Activated CD4-positive, alpha-beta T cell treated with anti-CD3 and anti-CD28 coated beads, Interleukin-2, amount 50 U/mL, for 48 hours (primary cell): ENCODE measurements at regions not wholly inside any gene's neighbourhood (a gene's known extent, or its start where the extent isn't known, plus 50 kb on each side); places are given as distances from the start of the nearest gene placed in this dataset.

Experiments used
- DNase-seq, 2 experiments: peaks; one replicate each; pipeline ENCODE4 v3.0.0-alpha.2; 2020

DNA sequence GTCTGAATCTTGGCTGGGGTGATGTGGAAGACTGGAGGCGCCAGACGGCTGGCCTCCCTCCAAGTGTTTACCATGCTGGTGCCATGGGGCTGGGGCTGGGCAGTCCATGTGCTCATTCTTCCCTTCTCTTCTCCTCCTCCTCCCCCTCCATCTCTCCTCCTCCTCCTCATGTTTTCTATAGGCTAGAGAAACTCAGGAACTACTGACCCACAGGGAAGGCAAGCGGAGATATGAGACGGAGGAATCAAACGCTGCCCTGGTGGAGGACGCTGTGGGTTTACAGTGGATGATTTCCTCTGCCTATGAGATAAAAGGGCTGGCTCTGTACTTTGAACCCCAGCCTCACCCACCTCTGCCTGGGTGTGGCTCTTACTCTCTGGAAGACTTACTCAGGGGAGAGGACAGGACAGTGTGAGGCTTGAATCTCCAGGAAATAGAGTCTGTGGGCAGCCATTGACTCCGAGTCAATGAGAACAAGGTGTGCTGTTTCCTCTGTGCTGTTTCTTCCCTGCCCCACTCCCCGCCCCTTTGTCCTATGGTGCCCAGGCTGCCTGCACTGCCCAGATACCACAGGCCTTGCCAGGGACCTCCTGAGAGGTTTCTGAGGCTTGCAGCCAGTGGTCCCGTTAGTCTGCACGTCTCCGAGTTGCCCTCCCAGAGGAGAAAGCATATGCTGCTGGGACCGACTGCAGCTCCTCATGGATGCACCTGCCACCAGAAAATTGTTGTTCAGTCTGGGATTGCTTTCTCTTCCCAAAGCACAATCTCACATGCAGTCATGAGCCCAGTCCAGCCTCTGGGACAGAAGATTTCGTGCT lies 132.6 kb upstream of the ARHGAP5 start:
- no peak for DNase-seq

DNA sequence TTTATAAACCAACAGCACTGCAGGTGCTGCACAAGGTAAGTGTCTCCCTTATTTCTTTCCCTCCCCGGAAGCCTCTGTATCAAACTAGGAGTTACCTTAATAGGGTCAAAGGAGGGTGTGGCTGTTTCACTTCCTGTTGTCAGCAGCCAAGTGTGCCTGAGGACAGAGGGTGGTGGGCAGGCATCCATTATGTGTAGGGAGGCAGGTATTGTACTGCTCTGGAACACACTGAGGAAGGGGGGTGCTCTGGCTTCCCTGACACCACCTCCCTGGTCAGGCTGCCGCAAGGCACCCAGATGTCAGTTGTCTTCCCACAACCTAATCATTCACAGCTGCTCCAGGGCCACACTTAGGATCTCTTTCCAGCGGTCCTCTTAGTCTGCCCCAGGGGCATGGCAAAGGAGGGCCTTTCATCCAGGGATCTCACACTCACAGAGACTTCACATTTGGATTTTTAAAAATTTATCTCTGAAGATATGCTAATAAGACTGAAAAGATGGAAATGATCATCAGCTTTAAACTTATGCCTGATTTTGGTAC lies 132.0 kb upstream of the ARHGAP5 start:
- no peak for DNase-seq

DNA sequence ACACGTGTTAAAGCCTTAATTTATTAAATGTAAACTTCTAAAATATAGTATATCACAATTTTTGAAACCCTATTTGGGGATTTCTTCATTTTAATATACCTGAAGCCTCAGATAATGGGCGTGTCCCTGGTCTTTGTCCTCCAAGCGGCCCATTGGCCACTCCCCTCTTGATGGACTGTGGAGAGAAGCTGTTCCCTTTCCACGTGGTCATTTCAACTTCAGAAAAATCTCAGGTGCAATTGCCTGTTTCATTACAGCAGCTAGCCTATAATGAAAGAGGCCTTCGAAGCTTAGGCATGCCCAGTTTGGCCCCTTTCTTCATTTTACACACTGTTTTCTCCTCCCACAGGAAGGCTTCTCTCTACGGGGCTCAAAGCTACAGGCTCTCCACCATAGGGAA lies 131.4 kb upstream of the ARHGAP5 start:
- DNase-seq = no peak

DNA sequence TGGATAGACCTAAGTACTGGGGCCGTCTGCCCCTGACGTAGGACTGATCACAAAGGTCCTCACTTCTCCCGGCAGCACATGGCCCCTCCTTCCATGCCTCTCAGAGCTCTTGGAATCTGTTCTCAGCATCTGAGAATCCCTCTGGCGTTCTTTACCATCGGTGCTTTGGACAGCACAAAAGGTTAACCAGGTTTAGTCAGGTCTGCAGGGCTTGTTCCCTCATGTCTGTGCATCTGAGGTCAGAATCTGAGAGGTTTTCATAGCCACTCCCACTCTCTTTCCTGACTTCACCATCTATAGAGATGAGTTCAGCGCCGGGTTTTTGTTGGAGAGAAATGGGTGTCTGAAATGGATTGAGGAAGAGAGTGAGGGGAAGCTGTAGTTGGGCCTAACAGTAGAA lies 130.0 kb upstream of the ARHGAP5 start:
- DNase-seq = no peak

DNA sequence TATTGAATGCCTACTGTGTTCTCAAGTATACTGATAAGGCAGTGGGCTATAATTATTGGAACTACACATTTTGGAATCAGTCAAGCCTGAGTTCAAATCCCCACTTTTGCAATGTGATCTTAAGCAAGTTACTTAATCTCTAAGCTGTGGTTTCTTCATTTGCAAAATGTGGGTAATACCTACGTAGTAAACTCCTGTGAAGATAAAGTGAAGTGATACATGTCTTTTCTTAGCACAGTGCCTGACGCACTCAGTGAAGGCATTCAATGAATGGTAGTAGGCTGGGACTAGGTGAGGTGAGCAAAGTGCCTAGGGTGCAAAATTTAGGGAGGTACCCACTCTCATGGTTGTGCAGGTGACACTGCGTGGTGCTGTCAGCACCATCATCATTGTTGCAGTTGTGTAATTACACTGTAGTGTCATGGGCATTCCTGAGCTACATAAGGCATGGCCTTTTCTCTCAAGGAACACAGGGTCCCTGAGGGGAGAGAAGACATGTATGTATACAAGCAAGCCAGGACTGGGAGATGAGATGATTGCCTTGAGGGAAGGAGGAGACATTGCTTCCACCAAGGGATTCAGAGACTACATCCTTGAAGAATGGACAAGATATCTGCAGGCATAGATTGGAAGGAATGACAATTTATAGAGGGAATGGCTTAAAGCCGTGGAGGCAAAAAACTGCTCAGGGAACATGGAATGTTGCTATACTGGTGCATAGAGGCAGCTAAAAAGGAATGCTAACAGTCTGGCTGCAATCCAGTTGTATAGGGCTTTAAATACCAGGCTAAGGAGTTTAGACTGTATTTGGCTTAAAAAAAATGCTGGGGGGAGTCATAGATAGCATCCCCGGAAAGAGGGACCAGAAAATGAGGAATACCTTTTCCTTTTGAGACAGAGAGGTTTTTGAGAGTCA lies 129.2 kb upstream of the ARHGAP5 start:
- DNase-seq = no peak

DNA sequence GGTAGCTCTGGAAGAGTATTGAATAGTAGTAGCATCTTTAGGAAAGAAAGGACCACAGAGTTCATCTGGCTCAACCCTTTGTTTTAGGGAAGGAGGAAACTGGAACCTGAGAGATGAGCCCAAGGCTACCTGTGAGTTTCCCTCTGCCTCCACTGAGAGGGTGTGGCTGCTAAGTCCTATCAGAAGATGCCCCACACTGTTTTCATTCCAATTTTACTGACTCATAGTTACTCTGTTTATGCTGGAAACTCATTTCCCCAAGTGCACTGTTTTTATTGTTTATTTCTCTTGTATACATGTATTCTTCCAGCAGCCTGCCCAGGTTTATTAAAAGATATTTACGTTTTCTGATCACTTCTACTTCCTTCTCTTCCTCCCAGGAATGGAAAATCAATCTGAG lies 127.4 kb upstream of the ARHGAP5 start:
- DNase-seq = no peak

DNA sequence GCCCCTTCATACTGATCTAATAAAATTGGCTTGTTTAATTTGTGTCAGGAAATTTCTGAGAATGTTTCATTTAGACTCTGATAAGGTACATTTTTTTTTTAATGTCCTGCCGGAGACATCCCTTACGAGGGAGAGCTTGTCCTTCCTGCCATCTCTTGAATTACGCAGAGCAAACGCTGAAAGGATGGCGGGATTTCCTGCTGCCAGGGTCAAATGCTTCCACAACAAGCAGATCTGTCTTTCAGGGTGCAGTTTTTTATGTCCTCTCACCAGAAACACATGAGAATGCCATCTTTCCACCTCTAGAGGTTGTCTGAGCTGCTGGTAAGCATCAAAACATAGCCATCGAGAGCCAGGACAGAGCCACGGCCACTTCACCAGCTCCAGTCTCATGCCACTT lies 126.8 kb upstream of the ARHGAP5 start:
- DNase-seq = no peak

DNA sequence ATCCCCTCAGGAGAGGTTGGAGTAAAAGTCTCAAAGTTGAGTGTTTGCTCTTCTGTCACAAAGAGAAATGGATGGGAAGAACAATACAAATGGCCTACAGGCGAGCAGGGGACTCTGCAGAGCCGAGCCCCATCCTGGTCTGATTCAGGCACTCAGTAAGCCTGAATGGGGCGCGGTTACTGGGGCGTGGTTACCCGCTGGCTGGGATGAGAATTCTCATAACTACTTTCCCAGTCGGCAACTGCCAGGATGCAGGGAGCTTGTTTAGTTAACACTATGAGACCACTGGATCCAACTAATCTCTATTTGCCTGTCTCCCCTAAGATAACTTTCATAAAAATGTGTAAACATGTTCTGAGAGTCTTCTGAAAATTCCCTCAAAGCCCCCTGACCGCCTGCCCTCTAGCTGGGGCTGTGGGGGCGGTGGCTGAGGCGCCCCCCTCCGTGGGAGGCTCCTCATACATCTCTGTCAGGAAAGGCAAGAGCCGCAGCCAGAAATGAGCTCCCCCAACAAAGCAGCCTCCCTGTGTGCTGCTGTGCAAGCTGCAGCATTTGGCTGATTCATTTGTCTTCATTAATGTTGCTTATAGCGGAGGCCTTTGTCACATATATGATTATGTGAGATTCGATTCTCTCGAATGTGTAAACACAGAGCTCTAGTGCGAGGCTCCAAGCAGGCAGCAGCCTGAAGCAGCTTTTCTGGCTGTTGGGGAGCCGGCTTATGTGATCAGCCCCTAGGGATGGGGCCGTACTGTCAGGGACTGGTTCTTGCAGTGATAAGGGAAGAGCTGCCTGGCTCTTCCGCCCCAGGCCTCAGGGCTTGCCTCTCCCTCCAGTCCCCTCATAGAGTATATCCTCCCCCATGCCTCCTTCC lies 126.1 kb upstream of the ARHGAP5 start:
- DNase-seq = no peak

DNA sequence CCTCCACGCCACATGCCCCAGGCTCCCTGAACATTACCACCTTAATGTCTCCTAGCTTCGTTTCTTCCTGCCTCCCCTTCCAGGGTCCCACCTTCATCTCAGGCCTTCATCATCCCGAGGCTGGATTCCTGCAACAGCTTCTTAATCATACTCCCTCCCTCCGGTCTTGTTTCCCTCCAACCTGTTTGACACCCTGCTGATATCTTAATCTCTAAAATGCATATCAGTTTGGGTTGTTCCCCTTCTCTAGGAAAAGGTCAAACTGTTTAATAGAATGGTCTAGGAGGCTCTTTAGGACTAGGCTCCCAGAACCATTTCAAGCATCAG lies 125.5 kb upstream of the ARHGAP5 start:
- no peak for DNase-seq

DNA sequence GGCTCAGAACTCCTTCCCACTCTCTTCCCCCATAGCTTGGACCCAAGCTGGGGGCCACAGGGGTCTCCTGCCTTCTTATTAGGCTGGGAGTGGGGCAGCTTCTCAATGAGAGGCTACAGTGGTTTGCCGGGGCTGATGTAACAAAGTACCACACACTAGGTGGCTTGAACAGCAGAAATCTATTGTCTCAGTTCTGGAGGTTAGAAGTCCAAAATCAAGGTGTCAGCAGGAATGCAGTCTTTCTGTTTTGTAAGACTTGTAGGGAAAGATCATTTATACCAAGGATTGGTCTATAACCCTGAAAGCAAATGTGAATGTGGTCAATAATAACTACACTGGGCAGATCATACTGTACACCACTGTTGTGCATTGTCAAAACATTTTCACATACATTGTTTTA lies 124.5 kb upstream of the ARHGAP5 start:
- no peak for DNase-seq

DNA sequence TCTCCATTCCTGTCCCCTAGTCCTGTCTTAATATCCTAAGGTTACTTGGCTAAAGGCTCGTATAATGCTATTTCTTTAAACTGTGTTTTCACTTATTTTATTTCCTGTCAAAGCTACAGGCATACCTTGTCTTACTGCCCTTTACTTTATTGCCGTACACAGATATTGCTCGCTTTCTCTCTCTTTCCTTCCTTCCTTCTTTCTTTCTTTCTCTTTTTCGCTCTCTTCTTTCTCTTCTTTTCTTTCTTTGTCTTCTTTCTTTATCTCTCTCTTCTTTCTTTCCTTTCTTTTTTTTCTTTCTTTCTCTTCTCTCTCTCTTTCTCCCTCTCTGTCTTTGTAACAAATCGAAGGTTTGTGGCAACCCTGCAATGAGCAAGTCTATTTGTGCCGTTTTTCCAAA lies 123.9 kb upstream of the ARHGAP5 start:
- no peak for DNase-seq

DNA sequence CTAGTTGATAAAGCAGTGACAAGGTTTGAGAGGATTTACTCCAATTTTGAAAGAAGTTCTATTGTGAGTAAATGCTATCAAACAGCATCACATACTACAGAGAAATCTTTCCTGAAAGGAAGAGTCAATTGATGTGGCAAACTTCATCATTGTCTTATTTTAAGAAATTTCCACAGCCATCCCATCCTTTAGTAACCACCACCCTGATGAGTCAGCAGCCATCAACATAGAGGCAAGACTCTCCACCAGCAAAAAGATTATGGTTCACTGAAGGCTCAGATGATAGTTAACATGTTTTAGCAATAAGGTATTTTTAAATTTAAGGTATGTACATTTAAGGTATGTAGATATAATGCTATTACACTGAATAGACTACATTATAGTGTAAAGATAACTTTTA lies 122.1 kb upstream of the ARHGAP5 start:
- no peak for DNase-seq

DNA sequence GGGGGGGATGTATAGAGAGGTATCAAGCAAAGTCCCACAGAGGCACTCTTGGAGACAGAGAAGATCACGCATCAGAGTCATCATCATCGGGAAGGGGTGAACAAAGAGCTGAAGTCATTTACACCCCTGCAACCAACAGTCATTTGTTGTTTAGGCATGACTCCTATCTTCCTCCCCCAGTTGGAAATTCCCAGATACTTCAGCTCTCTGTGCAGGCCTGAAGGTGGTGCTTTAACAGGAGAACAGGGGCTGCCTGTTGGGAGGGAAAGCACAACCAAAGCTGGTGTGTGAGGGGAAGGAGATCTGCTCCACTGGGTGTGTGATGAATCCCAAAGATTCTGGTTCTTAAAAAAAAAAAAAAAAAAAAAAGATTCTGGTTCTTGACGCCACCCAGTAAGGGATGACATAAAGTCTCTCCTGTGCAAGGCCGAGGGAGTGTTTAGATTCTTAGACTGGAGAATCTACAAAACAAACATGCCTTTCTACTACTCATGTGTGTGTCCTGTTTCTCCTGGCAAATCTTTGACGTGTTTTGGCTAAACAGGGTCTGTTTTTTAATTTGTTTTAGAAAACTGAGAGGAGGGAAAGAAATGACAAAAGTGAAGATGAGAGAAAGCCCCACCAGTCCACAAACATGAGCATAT lies 121.0 kb upstream of the ARHGAP5 start:
- no peak for DNase-seq

DNA sequence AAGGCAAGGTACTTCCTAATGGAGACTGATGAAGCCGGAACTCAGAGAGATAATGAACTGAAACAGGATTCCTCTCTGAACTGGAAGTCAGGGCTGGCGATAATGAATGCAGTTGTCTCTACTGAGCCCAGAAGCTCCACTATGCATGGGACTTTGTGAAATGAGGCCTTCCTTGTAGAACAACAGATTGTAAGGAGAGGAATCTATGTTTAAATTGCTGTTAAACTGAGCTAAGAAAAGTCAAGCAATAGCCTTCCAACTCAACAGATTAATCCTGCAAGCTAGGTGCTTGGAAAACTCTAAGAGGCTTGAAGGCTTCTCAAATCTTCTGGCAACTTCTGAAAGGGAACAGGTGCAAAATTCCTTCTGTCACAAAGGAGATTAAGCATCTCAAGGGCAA lies 119.5 kb upstream of the ARHGAP5 start:
- DNase-seq = no peak

DNA sequence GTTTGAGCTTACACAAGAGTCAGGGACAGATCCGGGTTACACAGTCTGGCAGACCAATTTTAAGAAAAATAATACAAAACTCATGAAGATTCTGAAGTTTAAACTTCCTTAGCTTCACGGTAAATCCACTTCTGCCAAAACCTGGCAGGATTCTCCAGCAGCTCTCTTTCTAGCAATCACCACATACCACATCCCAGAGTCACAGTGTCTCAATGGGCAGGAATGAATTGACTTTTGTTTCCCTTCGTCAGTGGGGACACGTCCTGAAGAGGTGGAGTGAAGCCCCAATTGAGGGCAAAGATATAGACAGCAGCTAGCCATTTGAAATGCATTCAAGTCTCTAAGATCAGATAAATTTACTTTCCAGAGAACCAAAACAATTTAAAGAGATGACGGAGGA lies 117.1 kb upstream of the ARHGAP5 start:
- DNase-seq = no peak

DNA sequence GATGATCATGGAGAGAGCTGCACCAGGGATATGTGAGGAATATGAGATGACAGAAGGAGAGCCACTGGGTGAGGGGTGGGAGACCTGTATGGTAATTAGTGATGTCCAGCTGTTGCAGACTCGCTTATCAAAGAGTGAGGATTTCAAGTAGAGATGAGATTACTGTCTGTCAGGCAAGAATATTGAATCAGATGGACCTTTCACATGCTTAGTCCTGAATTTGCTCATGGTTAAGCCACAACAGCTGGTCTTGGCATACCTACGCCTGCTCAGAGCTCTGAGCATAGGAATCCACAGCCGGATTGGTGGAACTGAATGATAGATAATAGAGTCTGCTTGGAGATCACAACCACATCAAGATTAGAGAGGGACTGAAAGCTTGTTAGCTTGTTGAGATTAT lies 115.2 kb upstream of the ARHGAP5 start:
- DNase-seq = no peak

DNA sequence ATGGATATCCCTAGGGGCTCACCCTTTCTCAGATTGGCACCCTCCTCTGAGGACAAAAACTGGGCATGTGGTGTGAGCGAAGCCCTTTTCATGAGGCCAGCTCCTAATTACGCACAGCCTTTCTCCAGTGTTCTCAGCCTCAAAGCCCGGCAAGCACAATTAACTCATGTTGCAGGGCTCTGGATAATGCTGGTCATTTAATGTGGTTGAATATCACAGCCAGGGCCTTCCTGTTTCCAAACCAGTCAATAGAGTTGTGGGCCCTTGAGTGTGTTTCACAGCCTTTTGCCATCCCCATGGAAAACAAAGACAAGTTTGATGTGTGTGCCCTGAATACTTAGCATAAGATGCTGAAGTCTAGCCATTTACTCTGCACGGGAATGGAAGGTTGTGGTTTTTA lies 114.2 kb upstream of the ARHGAP5 start:
- no peak for DNase-seq

DNA sequence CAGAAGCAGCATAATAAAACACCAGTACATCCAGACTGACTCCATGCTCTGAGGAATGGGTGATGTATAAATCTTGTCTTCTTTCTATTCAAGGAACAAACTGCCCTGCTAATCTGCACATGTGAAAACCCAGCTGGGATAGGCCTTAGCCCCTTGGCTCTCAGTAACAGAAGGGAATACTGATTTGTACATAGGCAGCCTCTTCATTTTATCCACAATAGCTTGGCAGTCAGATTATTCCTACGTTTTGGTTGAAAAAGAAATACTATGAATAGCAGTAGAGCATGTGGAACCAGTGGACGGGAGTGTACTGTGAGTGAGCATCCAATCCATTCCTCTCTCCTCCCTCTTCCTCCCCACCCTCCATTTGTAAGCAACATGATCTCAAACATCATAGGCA lies 113.5 kb upstream of the ARHGAP5 start:
- no peak for DNase-seq

DNA sequence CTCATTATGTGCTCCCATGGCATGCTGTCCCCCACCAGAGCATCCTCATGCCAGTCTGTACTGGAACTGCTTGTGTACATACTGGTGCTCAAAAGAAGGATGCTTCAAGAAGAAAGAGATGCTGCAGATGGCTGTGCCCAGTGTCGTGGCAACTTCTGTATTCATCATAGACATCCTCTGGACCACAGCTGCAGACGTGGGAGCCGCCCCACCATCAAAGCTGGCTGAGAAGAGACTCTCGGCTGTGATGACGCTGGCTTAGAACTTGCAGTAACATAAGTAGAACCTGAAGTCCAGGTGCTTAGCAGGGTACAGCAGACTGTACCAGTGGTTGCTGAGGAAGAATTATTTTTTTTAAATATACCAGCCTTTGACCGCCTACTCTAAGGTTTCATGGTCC lies 112.6 kb upstream of the ARHGAP5 start:
- no peak for DNase-seq

DNA sequence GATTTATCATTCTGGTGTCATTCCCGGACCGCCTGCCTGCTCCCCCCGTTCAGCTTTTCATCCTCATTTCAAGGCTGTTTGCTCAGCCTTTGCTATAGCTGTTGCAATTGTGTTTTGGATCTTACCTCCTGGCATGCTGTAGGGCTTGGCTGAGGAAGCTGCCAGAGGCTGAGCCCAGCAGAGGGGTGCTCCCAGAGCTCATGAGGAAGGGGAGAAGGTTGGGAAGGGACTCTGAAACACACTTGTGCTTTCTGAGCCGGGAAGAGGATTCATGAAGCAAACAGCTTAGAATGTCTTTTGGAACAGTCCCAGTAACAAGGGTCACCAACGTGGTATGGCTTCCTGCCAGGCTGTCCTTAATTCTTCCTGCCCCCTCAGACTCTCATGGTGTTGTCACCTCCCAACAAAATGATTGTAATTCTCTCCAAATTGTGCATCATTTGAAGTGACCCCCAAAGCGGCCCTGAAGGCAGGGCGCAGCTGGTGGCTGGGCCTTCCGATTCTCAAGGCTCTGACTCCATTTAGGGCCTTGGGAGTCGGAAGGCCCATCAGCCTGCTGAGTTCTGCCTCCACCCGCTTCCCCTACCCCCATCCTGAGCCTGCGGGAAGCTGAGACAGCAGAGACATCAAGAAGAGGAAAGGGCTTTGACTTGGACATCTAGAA lies 111.9 kb upstream of the ARHGAP5 start:
- no peak for DNase-seq

DNA sequence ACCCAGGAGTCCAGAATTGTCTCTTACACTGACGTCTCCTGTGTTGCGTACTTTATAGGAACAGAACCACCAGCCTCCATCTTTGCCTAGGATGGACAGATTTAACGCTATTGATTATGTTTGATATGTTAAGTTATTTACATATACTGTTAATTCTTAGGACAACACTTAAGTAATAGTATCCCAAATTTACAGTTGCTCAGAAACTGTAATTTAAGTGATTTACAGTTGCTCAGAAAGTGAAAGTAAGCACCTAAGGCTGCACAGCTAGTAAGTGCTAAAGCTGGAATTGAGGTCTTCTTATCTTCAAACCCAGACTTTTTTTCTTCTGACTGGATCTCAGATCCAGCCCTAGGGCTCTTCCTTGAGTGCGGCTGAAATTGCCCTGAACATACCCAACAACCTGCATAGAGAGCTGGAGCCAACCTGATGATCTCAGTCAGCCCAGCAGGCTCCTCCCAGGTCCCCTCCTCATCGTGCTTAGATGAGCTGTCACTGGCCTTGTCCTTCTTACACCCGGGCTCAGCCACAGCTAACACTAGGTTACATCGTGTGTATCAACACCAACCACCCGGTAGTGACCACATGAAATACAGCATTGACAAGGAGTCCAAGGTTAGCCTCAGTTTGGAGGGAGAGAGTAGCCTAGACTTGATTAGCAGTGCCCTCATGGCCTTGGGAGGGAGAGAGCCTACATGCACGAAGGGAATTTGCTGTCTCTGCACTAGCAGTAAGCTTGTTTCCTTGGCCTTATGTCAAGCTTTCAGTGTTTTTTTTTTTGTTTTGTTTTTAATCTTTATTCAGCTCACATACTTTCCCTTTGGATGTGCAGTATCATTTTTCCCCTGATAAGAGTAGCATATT lies 111.1 kb upstream of the ARHGAP5 start:
- no peak for DNase-seq
